GM12872 (cell line): ENCODE measurements at regions not wholly inside any gene's neighbourhood (a gene's known extent, or its start where the extent isn't known, plus 50 kb on each side); places are given as distances from the start of the nearest gene placed in this dataset.

Experiments
- CTCF ChIP-seq: IDR thresholded peaks from 3 replicates; pipeline ENCODE4 v1.5.1; 2011; ENCODE audit warnings: low read depth, mild to moderate bottlenecking, low read length, moderate library complexity; ENCODE audit not compliant: insufficient read depth

GRCh38 chr1:70608815-70609214 lies 197.7 kb downstream of the CTH start:
- no peak for TF ChIP-seq CTCF

- TF ChIP-seq CTCF: no peak
Observed at GRCh38 chr1:70616946-70617345, 205.9 kb downstream of the CTH start.

GRCh38 chr1:70617728-70618127 lies 206.7 kb downstream of the CTH start:
- no peak for TF ChIP-seq CTCF

GRCh38 chr1:70627910-70628309 lies 216.8 kb downstream of the CTH start:
- TF ChIP-seq CTCF: no peak

GRCh38 chr1:70628973-70629372 lies 217.9 kb downstream of the CTH start:
- no peak for TF ChIP-seq CTCF

- TF ChIP-seq CTCF: no peak
Observed at GRCh38 chr1:70633004-70633403, 221.9 kb downstream of the CTH start.

- no peak for TF ChIP-seq CTCF
Observed at GRCh38 chr1:70635868-70636267, 224.8 kb downstream of the CTH start.

- no peak for TF ChIP-seq CTCF
Observed at GRCh38 chr1:70641868-70642267, 230.8 kb downstream of the CTH start.
